ENCODE measurements at regions not wholly inside any gene's neighbourhood (a gene's known extent, or its start where the extent isn't known, plus 50 kb on each side); places are given as distances from the start of the nearest gene placed in this dataset.

DNA sequence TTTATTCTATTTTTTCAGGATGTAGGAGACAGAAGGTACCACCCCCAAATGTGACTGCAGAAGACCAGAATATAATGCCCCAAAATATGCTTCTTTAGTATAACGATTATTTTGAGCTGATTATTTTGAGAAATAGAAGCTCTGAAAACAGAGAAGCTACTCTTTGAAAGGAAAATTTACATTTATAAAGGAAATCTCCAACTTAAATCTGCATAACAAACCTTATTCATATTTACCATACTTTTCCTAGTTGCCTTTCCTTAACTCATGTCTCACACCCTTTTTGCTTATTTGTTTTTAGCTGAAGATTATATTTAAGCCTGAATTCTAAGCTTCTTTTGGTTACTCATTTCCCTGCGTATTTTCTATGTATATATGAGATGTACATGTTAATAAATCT is 127.1 kb upstream of the THSD7A start:
- DNase-seq, result no peak
- ChIA-PET CTCF (no interaction called here), POLR2A (ENCODE audit: unreplicated experiment) (no interaction called here)
- no peak overlapping the region for H3K27ac ChIP-seq (ENCODE audit: insufficient read depth, low read length)
- WGBS, 2 experiments (ENCODE audit: extremely low coverage in 2 of 2, insufficient read length in 1 of 2), result no CpG with 5 or more reads among the region's 2 CpGs
- H3K9me3 ChIP-seq (ENCODE audit: control insufficient read depth, insufficient read depth, low read length), result no peaks in the 10 kb centered on the region
- no peaks in the 10 kb centered on the region for H3K36me3 ChIP-seq (ENCODE audit: control insufficient read depth, insufficient read depth, low read length)
- no peak overlapping the region for H3K18ac ChIP-seq (ENCODE audit: low read depth, low read length)
- H2BK15ac ChIP-seq (ENCODE audit: low read depth, low read length), result no peak overlapping the region
- in situ Hi-C loops (cut with MboI; ENCODE audit: low sequenced_read_pairs), result no loop called here
- H3K4me1 ChIP-seq (ENCODE audit: control insufficient read depth, insufficient read depth, low read length), result no peaks in the 10 kb centered on the region
- no peak overlapping the region for H3K9ac ChIP-seq (ENCODE audit: low read depth, low read length)
- H2BK5ac ChIP-seq (ENCODE audit: low read depth, low read length, poor library complexity, severe bottlenecking), result no peak overlapping the region
- H3K56ac ChIP-seq (ENCODE audit: extremely low read depth, insufficient read depth, low read length), result no peak overlapping the region
- no peaks in the 10 kb centered on the region for H3K79me1 ChIP-seq (ENCODE audit: low read depth in 1 of 2, low read length in 2 of 2)
- H3K23ac ChIP-seq (ENCODE audit: low read depth, low read length), result no peak overlapping the region
- dilution Hi-C loops (cut with HindIII; ENCODE audit: low sequenced_read_pairs, unreplicated experiment), result no loop called here
- H3K9me1 ChIP-seq (ENCODE audit: insufficient read depth, low read length), result no peaks in the 10 kb centered on the region
- H2AK9ac ChIP-seq (replicated peaks; ENCODE audit: low read depth, low read length, poor library complexity), result no peak overlapping the region
- H4K8ac ChIP-seq (ENCODE audit: low read depth in 2 of 2, low read length in 2 of 2), result no peak overlapping the region
- intact Hi-C loops (cut with micrococcal nuclease), result no loop called here
- no peak overlapping the region for H2AFZ ChIP-seq (replicated peaks; ENCODE audit: low read length, poor library complexity)
- TF ChIP-seq CTCF (conservative IDR thresholded peaks at IDR 0.05; ENCODE audit: low read depth, low read length), result no peak
- TF ChIP-seq RFX5 (IDR thresholded peaks at IDR 0.05; ENCODE audit: low read depth, low read length), result no peak
- TF ChIP-seq MAFK (IDR thresholded peaks at IDR 0.05; ENCODE audit: low read depth, low read length), result no peak
- TF ChIP-seq BHLHE40 (IDR thresholded peaks at IDR 0.05; ENCODE audit: low read depth, low read length), result no peak
- TF ChIP-seq POLR2A (IDR thresholded peaks at IDR 0.05; ENCODE audit: low read depth, low read length), result no peak
- no peak for TF ChIP-seq CEBPB (IDR thresholded peaks at IDR 0.05; ENCODE audit: low read depth, low read length)
- no peak for TF ChIP-seq NFE2L2 (IDR thresholded peaks at IDR 0.05; ENCODE audit: low read depth, low read length)
- TF ChIP-seq CHD1 (IDR thresholded peaks at IDR 0.05; ENCODE audit: low read depth, low read length), result no peak
- no peak for TF ChIP-seq USF2 (IDR thresholded peaks at IDR 0.05; ENCODE audit: low read depth, low read length)
- TF ChIP-seq MAZ (IDR thresholded peaks at IDR 0.05; ENCODE audit: borderline replicate concordance, low read depth, low read length), result no peak
- no peak for TF ChIP-seq SMC3 (IDR thresholded peaks at IDR 0.05; ENCODE audit: low read depth, low read length)
- no peak for TF ChIP-seq RCOR1 (IDR thresholded peaks at IDR 0.05; ENCODE audit: insufficient replicate concordance, low read length)
- TF ChIP-seq, protein P1, sequence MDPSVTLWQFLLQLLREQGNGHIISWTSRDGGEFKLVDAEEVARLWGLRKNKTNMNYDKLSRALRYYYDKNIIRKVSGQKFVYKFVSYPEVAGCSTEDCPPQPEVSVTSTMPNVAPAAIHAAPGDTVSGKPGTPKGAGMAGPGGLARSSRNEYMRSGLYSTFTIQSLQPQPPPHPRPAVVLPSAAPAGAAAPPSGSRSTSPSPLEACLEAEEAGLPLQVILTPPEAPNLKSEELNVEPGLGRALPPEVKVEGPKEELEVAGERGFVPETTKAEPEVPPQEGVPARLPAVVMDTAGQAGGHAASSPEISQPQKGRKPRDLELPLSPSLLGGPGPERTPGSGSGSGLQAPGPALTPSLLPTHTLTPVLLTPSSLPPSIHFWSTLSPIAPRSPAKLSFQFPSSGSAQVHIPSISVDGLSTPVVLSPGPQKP (IDR thresholded peaks at IDR 0.05; ENCODE audit: borderline replicate concordance, low read depth, low read length), result no peak
- no peak overlapping the region for H3K14ac ChIP-seq (replicated peaks; ENCODE audit: low read depth, low read length)
- H4K91ac ChIP-seq (ENCODE audit: insufficient read depth, low read depth, low read length), result no peak overlapping the region
- H4K20me1 ChIP-seq (ENCODE audit: insufficient read depth, low read length), result no peaks in the 10 kb centered on the region
- H3K4ac ChIP-seq (ENCODE audit: low read depth, low read length), result no peak overlapping the region
- no peak overlapping the region for H2AK5ac ChIP-seq (ENCODE audit: low read depth, low read length)
- no peak overlapping the region for H4K5ac ChIP-seq (ENCODE audit: low read depth, low read length)
- H3K27me3 ChIP-seq (ENCODE audit: control insufficient read depth, insufficient read depth, low read length), result no peaks in the 10 kb centered on the region
- H3K4me3 ChIP-seq (ENCODE audit: insufficient read depth, low read depth, low read length), result no peak overlapping the region
- H2BK120ac ChIP-seq (ENCODE audit: low read depth, low read length), result no peak overlapping the region
- H2BK20ac ChIP-seq (ENCODE audit: low read depth, low read length), result no peak overlapping the region
- no TSS peak for BruUV-seq (replicated peaks)
- ATAC-seq (ENCODE audit: low read depth), result no peak
- H3K4me2 ChIP-seq (ENCODE audit: low read depth, low read length), result no peak overlapping the region
